ENCODE measurements at regions not wholly inside any gene's neighbourhood (a gene's known extent, or its start where the extent isn't known, plus 50 kb on each side); places are given as distances from the start of the nearest gene placed in this dataset.

- in situ Hi-C loops (cut with HindIII; ENCODE audit: low sequenced_read_pairs) = no loop called here
Measured at GRCh38 chr1:38253314-38253713, 206.7 kb upstream of the POU3F1 start.

DNA sequence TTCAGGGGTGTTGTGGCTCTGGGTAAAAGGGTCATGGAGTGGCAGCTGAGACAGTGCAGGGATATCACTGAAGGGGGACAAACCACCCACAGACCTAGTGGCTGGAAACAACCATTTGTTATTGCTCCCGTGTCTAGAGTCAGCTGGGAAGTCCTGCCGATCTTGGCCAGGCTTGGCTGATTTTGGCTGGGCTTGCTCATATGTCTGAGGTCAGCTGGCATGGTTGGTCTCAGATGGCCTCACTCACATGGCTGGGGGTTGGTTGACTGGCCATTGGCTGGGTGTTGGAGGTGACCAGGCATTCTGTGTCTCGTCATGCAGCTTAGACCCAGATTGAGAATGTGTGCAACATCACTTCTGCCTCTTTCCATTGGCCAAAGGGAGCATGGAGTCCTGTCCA is 203.8 kb upstream of the POU3F1 start:
- in situ Hi-C loops (cut with HindIII; ENCODE audit: low sequenced_read_pairs) = no loop called here

- in situ Hi-C loops (cut with HindIII; ENCODE audit: low sequenced_read_pairs) = no loop called here
Measured at GRCh38 chr1:38249001-38249400, 202.4 kb upstream of the POU3F1 start.

- in situ Hi-C loops (cut with HindIII; ENCODE audit: low sequenced_read_pairs) = no loop called here
Measured at GRCh38 chr1:38246955-38247952, 200.7 kb upstream of the POU3F1 start.

- in situ Hi-C loops (cut with HindIII; ENCODE audit: low sequenced_read_pairs) = no loop called here
Measured at GRCh38 chr1:38244218-38244845, 197.7 kb upstream of the POU3F1 start.

DNA sequence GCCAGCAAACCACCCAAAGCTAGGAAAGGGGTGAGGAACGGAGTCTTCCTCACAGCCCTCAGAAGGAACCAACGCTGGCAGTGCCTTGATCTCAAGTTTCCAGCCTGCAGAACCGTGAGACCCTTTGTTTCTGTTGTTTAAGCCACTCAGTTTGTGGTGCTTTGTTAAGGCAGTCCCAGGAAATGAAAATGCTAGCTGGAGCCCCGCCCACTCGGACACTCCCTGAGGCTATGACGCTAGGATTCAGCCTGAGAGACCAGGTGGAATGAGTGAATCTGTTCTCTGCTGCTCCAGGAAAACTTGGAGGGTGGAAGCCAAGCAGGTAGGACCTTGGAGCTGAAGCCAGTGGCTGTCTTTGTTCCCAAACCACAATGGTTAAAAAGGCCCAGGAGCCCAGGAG is 196.5 kb upstream of the POU3F1 start:
- in situ Hi-C loops (cut with HindIII; ENCODE audit: low sequenced_read_pairs) = no loop called here

DNA sequence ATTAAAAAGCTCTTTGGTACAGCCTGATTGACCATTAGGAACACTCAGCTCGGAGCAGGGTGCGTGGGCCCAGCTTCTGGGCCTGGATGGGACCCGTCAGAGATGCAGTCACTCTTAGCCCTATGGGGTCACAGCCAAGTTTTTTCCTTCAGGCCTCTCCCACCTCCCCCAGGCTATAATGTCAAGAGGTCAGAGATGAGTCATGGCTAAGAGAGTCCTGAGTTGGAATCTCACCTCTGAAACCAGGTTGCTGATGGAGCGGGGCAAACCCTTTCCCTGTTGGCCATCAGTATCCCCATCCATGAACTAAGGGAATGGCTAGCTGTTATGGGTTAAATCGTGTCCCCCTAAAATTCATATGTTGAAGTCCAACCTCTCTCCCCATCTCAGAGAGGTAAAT is 195.9 kb upstream of the POU3F1 start:
- in situ Hi-C loops (cut with HindIII; ENCODE audit: low sequenced_read_pairs) = no loop called here

- in situ Hi-C loops (cut with HindIII; ENCODE audit: low sequenced_read_pairs) = no loop called here
Measured at GRCh38 chr1:38241594-38242334, 195.2 kb upstream of the POU3F1 start.

GRCh38 chr1:38240618-38241017 is 194.0 kb upstream of the POU3F1 start:
- in situ Hi-C loops (cut with HindIII; ENCODE audit: low sequenced_read_pairs) = no loop called here

- in situ Hi-C loops (cut with HindIII; ENCODE audit: low sequenced_read_pairs) = no loop called here
Measured at GRCh38 chr1:38239258-38239835, 192.8 kb upstream of the POU3F1 start.

DNA sequence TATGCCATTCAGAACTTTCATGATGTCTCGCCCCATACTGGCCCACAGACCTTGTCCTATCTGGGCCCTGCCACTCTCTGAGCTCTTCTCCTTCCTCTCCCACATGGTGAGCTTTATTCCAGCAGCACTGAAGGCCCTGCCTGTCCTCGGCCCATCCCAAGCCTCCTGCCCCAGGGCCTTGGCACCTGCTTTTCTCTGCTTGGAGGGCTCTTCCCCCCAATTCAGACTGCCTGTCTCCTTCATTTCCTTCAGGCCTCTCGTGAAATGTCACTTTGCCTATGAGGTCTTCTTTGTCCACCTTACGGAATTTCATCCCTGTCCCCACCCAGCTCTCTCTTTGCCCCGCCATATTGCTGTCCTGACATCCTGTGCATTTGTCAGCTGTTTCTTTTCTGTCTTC is 191.7 kb upstream of the POU3F1 start:
- in situ Hi-C loops (cut with HindIII; ENCODE audit: low sequenced_read_pairs) = no loop called here

DNA sequence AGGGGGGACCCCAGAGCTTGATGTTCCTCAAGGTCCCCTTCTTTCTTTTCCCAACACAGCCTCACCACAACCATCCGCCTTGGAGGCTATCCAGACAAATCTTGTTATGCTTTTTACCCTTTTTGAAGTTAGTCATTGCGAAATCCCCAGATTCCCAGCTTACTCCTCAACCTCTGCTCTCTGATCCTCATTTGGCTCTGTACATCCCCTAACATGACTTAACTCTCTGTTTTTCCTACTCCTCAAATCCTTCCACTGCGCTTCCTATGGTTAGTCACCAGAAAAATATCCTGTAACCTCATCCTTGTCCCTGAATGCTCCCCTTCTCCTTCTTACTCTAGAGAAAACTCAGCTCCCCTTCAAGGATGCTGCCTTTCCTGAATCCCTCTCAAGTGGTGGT is 189.1 kb upstream of the POU3F1 start:
- in situ Hi-C loops (cut with HindIII; ENCODE audit: low sequenced_read_pairs) = no loop called here

DNA sequence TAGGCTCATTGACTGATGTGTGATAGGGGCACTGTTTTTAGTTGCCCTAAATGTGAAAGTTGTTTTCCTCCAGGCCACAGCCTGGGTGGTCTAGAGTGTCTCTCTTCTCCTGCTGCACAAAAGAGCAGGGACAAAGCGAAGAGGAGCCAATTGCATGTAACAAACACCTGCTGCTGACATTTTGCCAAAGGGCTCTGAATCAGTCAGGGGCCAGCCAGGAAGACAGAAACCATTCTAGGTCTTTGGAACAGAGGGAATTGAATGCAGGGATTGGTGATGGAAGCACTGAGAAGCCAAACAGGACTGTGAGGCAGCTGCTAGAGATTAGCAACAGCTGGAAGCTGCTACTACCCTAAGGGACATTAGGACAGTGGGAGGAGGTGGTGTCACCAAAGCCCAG is 185.3 kb upstream of the POU3F1 start:
- in situ Hi-C loops (cut with HindIII; ENCODE audit: low sequenced_read_pairs) = no loop called here

- in situ Hi-C loops (cut with HindIII; ENCODE audit: low sequenced_read_pairs) = no loop called here
Measured at GRCh38 chr1:38228718-38229117, 182.1 kb upstream of the POU3F1 start.

- in situ Hi-C loops (cut with HindIII; ENCODE audit: low sequenced_read_pairs) = no loop called here
Measured at GRCh38 chr1:38225745-38226144, 179.2 kb upstream of the POU3F1 start.

- in situ Hi-C loops (cut with HindIII; ENCODE audit: low sequenced_read_pairs) = no loop called here
Measured at GRCh38 chr1:38223391-38223790, 176.8 kb upstream of the POU3F1 start.

GRCh38 chr1:38222891-38223290 is 176.3 kb upstream of the POU3F1 start:
- in situ Hi-C loops (cut with HindIII; ENCODE audit: low sequenced_read_pairs) = no loop called here

DNA sequence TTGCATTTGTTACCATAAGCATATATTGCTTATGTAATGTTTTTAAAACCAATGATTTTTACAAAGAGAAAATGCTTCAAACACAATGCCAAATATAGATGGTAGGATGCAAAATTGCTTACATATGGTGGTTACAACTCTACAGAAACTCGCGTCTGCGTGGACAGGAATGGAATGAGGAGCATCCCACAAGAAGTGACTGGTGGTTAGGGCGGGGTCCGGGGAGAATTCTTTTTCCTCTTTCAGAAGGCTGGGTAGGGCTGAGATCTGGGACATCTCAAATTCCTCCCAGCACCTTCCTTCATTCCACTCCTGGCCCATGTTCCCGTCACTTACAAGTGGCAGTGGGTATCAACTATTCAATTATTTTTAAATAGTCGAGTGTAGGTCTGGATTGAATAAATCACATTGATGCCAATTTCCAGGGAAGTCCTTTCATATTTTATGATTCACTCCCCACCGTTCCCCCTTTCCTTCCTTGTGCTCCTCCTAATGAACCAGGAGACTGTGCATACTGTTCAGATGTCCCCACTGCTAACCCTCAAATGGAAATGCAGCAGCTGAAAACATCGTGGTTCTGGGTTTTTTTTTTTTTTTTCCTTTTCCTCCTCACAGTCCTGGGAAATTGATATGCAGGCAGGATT is 174.5 kb upstream of the POU3F1 start:
- in situ Hi-C loops (cut with HindIII; ENCODE audit: low sequenced_read_pairs) = no loop called here

GRCh38 chr1:38217316-38217715 is 170.7 kb upstream of the POU3F1 start:
- in situ Hi-C loops (cut with HindIII; ENCODE audit: low sequenced_read_pairs) = no loop called here

GRCh38 chr1:38213646-38214434 is 167.2 kb upstream of the POU3F1 start:
- in situ Hi-C loops (cut with HindIII; ENCODE audit: low sequenced_read_pairs) = no loop called here

Data from DLD1 (cell line).